Thoracic aorta (tissue), 2 donors: ENCODE measurements at regions not wholly inside any gene's neighbourhood (a gene's known extent, or its start where the extent isn't known, plus 50 kb on each side); places are given as distances from the start of the nearest gene placed in this dataset.

ENCODE experiments used
- ATAC-seq: fragments of 150-250 bp; one replicate; pipeline ENCODE4 v1.8.0; 2017; ENCODE audit warnings: low read depth; ENCODE audit not compliant: insufficient number of reproducible peaks, low FRiP score
- DNase-seq: peaks from one replicate; pipeline ENCODE4 v3.0.0-alpha.2; 2020; ENCODE audit warnings: low spot score
- H3K27ac ChIP-seq, 2 donors: fragments of 200-600 bp; sonication (generic); 1 replicate in 1 of 2; 2 replicates in 1 of 2; pipeline ENCODE4 v1.5.1; 2016; ENCODE audit warnings: mild to moderate bottlenecking in 2 of 2, moderate library complexity in 2 of 2
- H3K27me3 ChIP-seq: fragments of 200-600 bp; sonication (generic); replicated peaks from 2 replicates; pipeline ENCODE4 v1.6.0; 2016; ENCODE audit warnings: mild to moderate bottlenecking; ENCODE audit not compliant: insufficient read depth
- H3K36me3 ChIP-seq: fragments of 200-600 bp; sonication (generic); one replicate; pipeline ENCODE4 v1.5.1; 2016
- H3K4me1 ChIP-seq, 2 donors: fragments of 200-600 bp; sonication (generic); 1 replicate in 1 of 2; 2 replicates in 1 of 2; pipeline versions ENCODE4 v1.5.1 to v1.6.0; 2016; ENCODE audit warnings: low read depth in 2 of 2, mild to moderate bottlenecking in 1 of 2; ENCODE audit not compliant: control insufficient read depth in 1 of 2
- H3K4me3 ChIP-seq: fragments of 200-600 bp; sonication (generic); 2 replicates; pipeline ENCODE4 v1.5.1; 2016; ENCODE audit warnings: mild to moderate bottlenecking
- H3K9me3 ChIP-seq: fragments of 200-600 bp; sonication (generic); 2 replicates; pipeline ENCODE4 v1.5.1; 2016
- TF ChIP-seq, protein P1 (sequence below): fragments of 200-600 bp; sonication (generic); IDR thresholded peaks from one replicate; pipeline ENCODE4 v1.5.1; 2019; ENCODE audit warnings: antibody characterized with exemption

DNA sequence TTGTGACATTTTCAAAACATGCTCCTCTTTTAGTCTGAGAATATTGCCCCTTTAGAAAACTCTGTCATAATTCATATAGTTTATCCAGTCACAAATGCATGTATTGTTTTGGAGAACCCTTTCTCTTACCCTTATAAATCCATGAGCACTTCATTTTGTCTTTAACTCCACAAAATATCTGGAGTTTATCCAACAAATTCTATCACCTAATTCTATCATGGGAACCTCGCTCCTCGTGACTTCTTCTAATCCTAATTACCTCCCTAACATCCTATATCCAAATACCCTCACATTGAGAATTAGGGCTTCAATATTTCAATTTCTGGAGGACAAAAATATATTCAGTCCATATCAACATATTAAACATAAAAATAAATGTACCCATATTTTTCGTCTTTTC, 1565.9 kb downstream of the ARAP2 start:
- ATAC-seq (no peak), DNase-seq (no peak)
- no peaks in the 10 kb centered on the region for H3K4me1 ChIP-seq
- H3K36me3 ChIP-seq = no peaks in the 10 kb centered on the region
- TF ChIP-seq, protein P1, sequence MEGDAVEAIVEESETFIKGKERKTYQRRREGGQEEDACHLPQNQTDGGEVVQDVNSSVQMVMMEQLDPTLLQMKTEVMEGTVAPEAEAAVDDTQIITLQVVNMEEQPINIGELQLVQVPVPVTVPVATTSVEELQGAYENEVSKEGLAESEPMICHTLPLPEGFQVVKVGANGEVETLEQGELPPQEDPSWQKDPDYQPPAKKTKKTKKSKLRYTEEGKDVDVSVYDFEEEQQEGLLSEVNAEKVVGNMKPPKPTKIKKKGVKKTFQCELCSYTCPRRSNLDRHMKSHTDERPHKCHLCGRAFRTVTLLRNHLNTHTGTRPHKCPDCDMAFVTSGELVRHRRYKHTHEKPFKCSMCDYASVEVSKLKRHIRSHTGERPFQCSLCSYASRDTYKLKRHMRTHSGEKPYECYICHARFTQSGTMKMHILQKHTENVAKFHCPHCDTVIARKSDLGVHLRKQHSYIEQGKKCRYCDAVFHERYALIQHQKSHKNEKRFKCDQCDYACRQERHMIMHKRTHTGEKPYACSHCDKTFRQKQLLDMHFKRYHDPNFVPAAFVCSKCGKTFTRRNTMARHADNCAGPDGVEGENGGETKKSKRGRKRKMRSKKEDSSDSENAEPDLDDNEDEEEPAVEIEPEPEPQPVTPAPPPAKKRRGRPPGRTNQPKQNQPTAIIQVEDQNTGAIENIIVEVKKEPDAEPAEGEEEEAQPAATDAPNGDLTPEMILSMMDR = no peak
- no peak overlapping the region for H3K4me3 ChIP-seq
- no peaks in the 10 kb centered on the region for H3K27me3 ChIP-seq
- no peak overlapping the region for H3K27ac ChIP-seq
- H3K9me3 ChIP-seq = no peaks in the 10 kb centered on the region

DNA sequence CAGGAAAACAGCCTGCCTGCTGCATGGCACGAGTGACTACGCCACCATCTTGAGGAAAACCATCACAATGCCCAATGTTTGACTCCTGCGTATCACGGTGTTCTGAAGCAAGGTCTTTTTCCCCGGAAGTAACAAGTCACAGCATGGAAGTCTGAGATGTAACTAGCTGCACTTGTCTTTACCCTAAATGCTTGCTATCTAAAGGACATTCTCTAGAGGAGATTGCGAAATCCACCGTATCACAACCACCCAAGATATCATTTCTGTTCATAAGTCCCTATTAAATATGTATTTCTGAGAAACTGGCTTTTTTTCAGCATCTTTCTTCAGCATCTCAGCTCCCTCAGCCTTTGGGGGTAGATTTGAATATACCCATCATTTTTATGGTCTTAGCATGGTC, 1565.1 kb downstream of the ARAP2 start:
- no peaks in the 10 kb centered on the region for H3K4me1 ChIP-seq
- no peaks in the 10 kb centered on the region for H3K36me3 ChIP-seq
- H3K27me3 ChIP-seq = no peaks in the 10 kb centered on the region
- no peak overlapping the region for H3K27ac ChIP-seq
- no peaks in the 10 kb centered on the region for H3K9me3 ChIP-seq
- no peak overlapping the region for H3K4me3 ChIP-seq
- ATAC-seq = no peak
- DNase-seq = no peak
- TF ChIP-seq, protein P1 = no peak

DNA sequence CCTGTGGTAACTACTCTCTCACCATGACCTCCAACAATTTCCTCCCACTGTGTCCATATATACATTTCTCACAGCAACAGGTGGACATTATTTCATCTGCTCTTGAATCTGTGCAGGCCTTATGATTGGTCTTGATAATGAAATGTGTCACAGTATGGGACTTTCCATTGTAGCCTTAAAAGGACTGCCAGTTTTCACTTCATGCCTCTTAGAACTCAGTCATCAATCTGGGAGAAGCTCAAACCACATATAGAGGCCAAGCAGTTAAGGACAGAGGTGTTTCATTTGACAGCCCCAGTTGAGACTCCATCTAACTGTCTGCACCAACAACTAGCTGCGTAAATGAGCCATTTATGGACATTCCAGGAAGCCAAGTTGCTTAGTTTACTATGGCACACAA, 1534.8 kb downstream of the ARAP2 start:
- Histone ChIP-seq H3K27me3 (no peaks in the 10 kb centered on the region), H3K36me3 (no peaks in the 10 kb centered on the region), H3K4me1 (no peaks in the 10 kb centered on the region), H3K27ac (no peak overlapping the region), H3K9me3 (no peaks in the 10 kb centered on the region), H3K4me3 (no peak overlapping the region)
- ATAC-seq (no peak), DNase-seq (no peak)
- TF ChIP-seq, protein P1 = no peak

- TF ChIP-seq, protein P1 = no peak
- Histone ChIP-seq H3K9me3 (no peaks in the 10 kb centered on the region), H3K27me3 (no peaks in the 10 kb centered on the region), H3K4me3 (no peak overlapping the region), H3K4me1 (no peaks in the 10 kb centered on the region), H3K27ac (no peak overlapping the region), H3K36me3 (no peaks in the 10 kb centered on the region)
- ATAC-seq (no peak), DNase-seq (no peak)
Observed at GRCh38 chr4:34718576-34719245, 1525.6 kb downstream of the ARAP2 start.

DNA sequence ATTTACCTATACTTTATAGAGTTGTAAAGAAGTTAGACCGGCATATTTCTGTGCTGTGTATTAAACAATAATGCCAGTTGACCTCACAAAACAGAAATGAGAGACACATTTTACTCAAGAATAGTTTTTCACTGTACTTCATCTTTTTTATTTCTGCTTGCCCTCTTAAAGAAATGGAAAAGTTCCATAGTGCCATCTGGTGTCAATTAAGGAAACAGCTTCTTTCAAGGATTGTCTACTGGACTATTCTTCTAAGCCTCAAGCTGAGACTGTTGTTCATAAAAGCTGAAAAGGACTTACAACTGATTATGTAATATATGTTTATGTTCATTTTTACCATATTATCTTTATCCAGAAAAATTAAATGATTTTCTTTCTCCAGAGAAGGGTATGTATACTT, 1523.7 kb downstream of the ARAP2 start:
- Histone ChIP-seq H3K36me3 (no peaks in the 10 kb centered on the region), H3K4me3 (no peak overlapping the region), H3K9me3 (no peaks in the 10 kb centered on the region), H3K27ac (no peak overlapping the region), H3K4me1 (no peaks in the 10 kb centered on the region), H3K27me3 (no peaks in the 10 kb centered on the region)
- no peak for DNase-seq
- TF ChIP-seq, protein P1 = no peak
- no peak for ATAC-seq
